SU-DHL-6 (cell line): ENCODE measurements at regions not wholly inside any gene's neighbourhood (a gene's known extent, or its start where the extent isn't known, plus 50 kb on each side); places are given as distances from the start of the nearest gene placed in this dataset.

Experiments used
- CTCF ChIP-seq: fragments of 200-600 bp; sonication (generic); IDR thresholded peaks from one replicate; pipeline ENCODE4 v1.5.1; 2017; ENCODE audit warnings: antibody characterized with exemption, mild to moderate bottlenecking, low read length, moderate library complexity; ENCODE audit not compliant: insufficient read depth, poor library complexity, severe bottlenecking
- EZH2phosphoT487 ChIP-seq: fragments of 200-600 bp; sonication (generic), shearing (Covaris generic); conservative IDR thresholded peaks from 2 replicates; pipeline ENCODE4 v1.6.1; 2018; ENCODE audit warnings: mild to moderate bottlenecking, antibody characterized with exemption, low read length, moderate library complexity, mixed read lengths

DNA sequence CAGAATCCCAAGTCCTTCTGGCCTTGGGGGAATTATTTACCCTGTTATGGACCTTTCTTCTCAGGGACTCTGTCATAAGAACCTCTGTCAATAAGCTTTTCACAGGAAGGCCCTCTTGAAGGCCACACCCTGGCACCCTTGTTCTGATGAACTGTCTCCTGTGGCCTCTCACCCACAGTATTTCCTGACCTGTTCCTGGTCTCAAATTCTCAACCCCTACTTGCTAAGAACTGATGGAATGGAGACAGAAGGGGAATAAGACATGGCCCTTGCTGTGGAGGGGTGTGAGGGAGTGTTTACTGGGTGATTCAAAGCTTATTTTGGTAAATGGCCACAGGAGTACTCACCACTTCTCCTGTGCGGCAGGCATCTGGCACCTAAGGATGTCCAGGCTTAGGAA is 1082.9 kb downstream of the BCL11B start:
- no peak for TF ChIP-seq CTCF
- no peak for TF ChIP-seq EZH2phosphoT487
